ENCODE measurements at regions not wholly inside any gene's neighbourhood (a gene's known extent, or its start where the extent isn't known, plus 50 kb on each side); places are given as distances from the start of the nearest gene placed in this dataset.

DNA sequence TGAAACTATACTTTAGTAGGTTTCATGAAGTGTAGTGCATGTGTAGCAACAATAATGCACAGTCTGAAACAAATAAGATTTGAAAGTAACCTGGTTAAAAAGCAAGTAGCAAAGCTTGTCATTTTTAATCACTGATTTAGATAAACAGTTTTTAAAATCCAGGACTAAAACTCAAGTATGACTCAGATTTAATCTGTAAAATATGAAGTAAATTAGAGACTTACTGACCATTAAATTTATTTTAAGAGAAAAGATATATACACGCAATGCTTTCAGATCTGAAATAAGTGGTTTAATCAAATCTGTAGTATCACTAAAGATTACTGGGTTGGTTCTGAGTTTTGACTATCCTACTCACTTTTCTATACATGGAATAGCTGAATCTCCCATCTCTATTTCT lies 300.7 kb upstream of the RBMS3 start:
- TF ChIP-seq, protein P1, sequence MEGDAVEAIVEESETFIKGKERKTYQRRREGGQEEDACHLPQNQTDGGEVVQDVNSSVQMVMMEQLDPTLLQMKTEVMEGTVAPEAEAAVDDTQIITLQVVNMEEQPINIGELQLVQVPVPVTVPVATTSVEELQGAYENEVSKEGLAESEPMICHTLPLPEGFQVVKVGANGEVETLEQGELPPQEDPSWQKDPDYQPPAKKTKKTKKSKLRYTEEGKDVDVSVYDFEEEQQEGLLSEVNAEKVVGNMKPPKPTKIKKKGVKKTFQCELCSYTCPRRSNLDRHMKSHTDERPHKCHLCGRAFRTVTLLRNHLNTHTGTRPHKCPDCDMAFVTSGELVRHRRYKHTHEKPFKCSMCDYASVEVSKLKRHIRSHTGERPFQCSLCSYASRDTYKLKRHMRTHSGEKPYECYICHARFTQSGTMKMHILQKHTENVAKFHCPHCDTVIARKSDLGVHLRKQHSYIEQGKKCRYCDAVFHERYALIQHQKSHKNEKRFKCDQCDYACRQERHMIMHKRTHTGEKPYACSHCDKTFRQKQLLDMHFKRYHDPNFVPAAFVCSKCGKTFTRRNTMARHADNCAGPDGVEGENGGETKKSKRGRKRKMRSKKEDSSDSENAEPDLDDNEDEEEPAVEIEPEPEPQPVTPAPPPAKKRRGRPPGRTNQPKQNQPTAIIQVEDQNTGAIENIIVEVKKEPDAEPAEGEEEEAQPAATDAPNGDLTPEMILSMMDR (conservative IDR thresholded peaks at IDR 0.05), result no peak
- no peak for TF ChIP-seq ZFX (IDR thresholded peaks at IDR 0.05)
